OCI-LY7 (cell line): ENCODE measurements at regions not wholly inside any gene's neighbourhood (a gene's known extent, or its start where the extent isn't known, plus 50 kb on each side); places are given as distances from the start of the nearest gene placed in this dataset.

Experiments used
- BruUV-seq: library from RNA; stranded (reverse); fragments of 400-500 nt; replicated peaks from 2 replicates; lab custom pipeline; 2021; lab: Mats Ljungman, UMichigan
- CTCF ChIA-PET: fragments of 300-600 bp; sonication (Branson Sonifier 250); formaldehyde crosslinking; loops from one replicate; lab custom pipeline; 2022; ENCODE audit warnings: antibody characterized with exemption; ENCODE audit not compliant: unreplicated experiment; lab: Charles Lee
- POLR2A ChIA-PET: fragments of 300-600 bp; sonication (Branson Sonifier 250); formaldehyde crosslinking; loops from one replicate; lab custom pipeline; 2022; ENCODE audit warnings: antibody characterized with exemption; lab: Charles Lee
- DNase-seq: peaks from one replicate; pipeline ENCODE4 v3.0.0-alpha.2; 2015; ENCODE audit warnings: low spot score
- H2AFZ ChIP-seq: fragments of 200-600 bp; sonication (generic), shearing (Covaris generic); 2 replicates; pipeline ENCODE4 v1.6.1; 2014; ENCODE audit warnings: mild to moderate bottlenecking, antibody characterized with exemption, low read length, moderate library complexity
- H3K27ac ChIP-seq: fragments of 200-600 bp; sonication (generic); 2 replicates; pipeline ENCODE4 v1.5.1; 2014; ENCODE audit warnings: mixed run types, low read depth, mild to moderate bottlenecking, moderate library complexity, low read length, inconsistent platforms; ENCODE audit not compliant: poor library complexity, severe bottlenecking
- H3K36me3 ChIP-seq: fragments of 200-600 bp; sonication (generic); 2 replicates; pipeline ENCODE4 v1.6.1; 2014; ENCODE audit warnings: mild to moderate bottlenecking, antibody characterized with exemption, low read length, moderate library complexity, mixed read lengths; ENCODE audit not compliant: insufficient read depth
- H3K4me1 ChIP-seq: fragments of 200-600 bp; sonication (generic); 2 replicates; pipeline ENCODE4 v1.5.1; 2014; ENCODE audit warnings: mild to moderate bottlenecking, low read length; ENCODE audit not compliant: insufficient read depth, poor library complexity, severe bottlenecking
- H3K4me2 ChIP-seq: fragments of 200-600 bp; sonication (generic); 2 replicates; pipeline ENCODE4 v1.6.1; 2014; ENCODE audit warnings: mild to moderate bottlenecking, low read length
- H3K4me3 ChIP-seq: fragments of 200-600 bp; sonication (generic); 2 replicates; pipeline ENCODE4 v1.5.1; 2014; ENCODE audit warnings: mild to moderate bottlenecking, low read depth, low read length; ENCODE audit not compliant: poor library complexity, severe bottlenecking
- H3K79me2 ChIP-seq: fragments of 200-600 bp; sonication (generic); 2 replicates; pipeline ENCODE4 v1.6.1; 2016; ENCODE audit warnings: low read depth, mild to moderate bottlenecking, low read length, moderate library complexity, mixed read lengths; ENCODE audit not compliant: insufficient read depth
- H3K9me2 ChIP-seq: fragments of 200-600 bp; sonication (generic); 2 replicates; pipeline ENCODE4 v1.6.1; 2016; ENCODE audit warnings: mild to moderate bottlenecking, low read length, mixed read lengths; ENCODE audit not compliant: insufficient read depth
- H3K9me3 ChIP-seq: fragments of 200-600 bp; sonication (generic); 2 replicates; pipeline ENCODE4 v1.6.1; 2014; ENCODE audit warnings: mild to moderate bottlenecking, mixed run types, low read length, mixed read lengths
- H4K20me1 ChIP-seq: fragments of 200-600 bp; sonication (generic); 2 replicates; pipeline ENCODE4 v1.6.1; 2014; ENCODE audit warnings: mild to moderate bottlenecking, antibody characterized with exemption, low read length, moderate library complexity, mixed read lengths; ENCODE audit not compliant: insufficient read depth
- EZH2phosphoT487 ChIP-seq: fragments of 200-600 bp; sonication (generic); IDR thresholded peaks from 2 replicates; pipeline ENCODE4 v1.6.1; 2018; ENCODE audit warnings: low read depth, borderline replicate concordance, mild to moderate bottlenecking, mixed run types, antibody characterized with exemption, low read length, moderate library complexity, mixed read lengths
- intact Hi-C: fragments of 100-400 bp; cut with micrococcal nuclease; formaldehyde crosslinking; loops from one replicate; pipeline ENCODE4 v1.10.0; 2022; ENCODE audit not compliant: unreplicated experiment
- TF ChIP-seq, protein P1 (sequence below): fragments of 200-600 bp; sonication (generic); conservative IDR thresholded peaks from 2 replicates; pipeline ENCODE4 v1.5.1; 2014; ENCODE audit warnings: mild to moderate bottlenecking, antibody characterized with exemption, low read length, moderate library complexity, mixed read lengths

DNA sequence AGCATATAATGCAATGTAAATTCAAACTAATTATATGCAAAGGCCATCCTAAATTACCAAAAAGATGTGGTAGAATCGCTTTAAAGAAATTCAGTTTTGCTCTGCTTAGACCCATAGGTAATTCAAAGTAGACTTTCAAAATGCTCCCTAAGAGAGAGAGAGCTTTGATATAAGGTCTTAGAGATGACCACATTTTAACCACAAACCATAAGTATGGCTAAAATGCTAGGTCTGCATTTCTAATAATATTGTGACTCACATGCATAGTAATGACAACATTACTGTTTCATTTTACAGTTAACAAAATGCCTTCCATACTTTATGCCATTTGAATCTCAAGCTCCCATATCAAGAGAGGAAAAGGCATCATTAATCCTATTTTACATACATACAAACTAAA lies 144.5 kb downstream of the RAD51AP2 start:
- H3K9me2 ChIP-seq = no peaks in the 10 kb centered on the region
- H3K4me2 ChIP-seq = no peak overlapping the region
- POLR2A ChIA-PET = no interaction called here
- H3K27ac ChIP-seq = no peak overlapping the region
- H2AFZ ChIP-seq = no peak overlapping the region
- no peaks in the 10 kb centered on the region for H4K20me1 ChIP-seq
- TF ChIP-seq EZH2phosphoT487 = no peak
- TF ChIP-seq, protein P1, sequence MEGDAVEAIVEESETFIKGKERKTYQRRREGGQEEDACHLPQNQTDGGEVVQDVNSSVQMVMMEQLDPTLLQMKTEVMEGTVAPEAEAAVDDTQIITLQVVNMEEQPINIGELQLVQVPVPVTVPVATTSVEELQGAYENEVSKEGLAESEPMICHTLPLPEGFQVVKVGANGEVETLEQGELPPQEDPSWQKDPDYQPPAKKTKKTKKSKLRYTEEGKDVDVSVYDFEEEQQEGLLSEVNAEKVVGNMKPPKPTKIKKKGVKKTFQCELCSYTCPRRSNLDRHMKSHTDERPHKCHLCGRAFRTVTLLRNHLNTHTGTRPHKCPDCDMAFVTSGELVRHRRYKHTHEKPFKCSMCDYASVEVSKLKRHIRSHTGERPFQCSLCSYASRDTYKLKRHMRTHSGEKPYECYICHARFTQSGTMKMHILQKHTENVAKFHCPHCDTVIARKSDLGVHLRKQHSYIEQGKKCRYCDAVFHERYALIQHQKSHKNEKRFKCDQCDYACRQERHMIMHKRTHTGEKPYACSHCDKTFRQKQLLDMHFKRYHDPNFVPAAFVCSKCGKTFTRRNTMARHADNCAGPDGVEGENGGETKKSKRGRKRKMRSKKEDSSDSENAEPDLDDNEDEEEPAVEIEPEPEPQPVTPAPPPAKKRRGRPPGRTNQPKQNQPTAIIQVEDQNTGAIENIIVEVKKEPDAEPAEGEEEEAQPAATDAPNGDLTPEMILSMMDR = no peak
- H3K4me1 ChIP-seq = no peaks in the 10 kb centered on the region
- no peaks in the 10 kb centered on the region for H3K79me2 ChIP-seq
- BruUV-seq = no TSS peak
- CTCF ChIA-PET = no interaction called here
- H3K36me3 ChIP-seq = no peaks in the 10 kb centered on the region
- intact Hi-C loops = no loop called here
- H3K9me3 ChIP-seq = no peaks in the 10 kb centered on the region
- DNase-seq = no peak
- H3K4me3 ChIP-seq = no peak overlapping the region

DNA sequence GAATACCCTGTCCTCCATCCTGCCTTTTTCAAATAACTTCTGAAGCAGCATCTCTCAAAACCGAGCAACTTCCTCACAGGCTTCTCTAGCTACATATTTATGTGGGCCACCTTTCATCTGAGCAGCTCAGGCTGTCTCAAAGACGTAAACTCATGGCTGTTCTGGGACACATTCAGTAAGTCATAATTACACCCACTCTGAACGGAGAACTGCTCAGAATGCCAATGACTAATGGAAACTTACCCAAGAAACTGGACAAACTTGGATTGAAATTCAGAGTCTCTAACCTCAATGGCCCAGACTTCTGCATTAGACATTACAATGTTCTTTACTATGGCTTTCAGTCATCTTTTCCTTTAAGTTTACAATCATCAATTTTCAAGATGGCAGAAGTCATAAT lies 145.2 kb downstream of the RAD51AP2 start:
- CTCF ChIA-PET = no interaction called here
- DNase-seq = no peak
- Histone ChIP-seq H3K36me3 (no peaks in the 10 kb centered on the region), H3K9me3 (no peaks in the 10 kb centered on the region), H4K20me1 (no peaks in the 10 kb centered on the region), H3K4me3 (no peak overlapping the region), H3K4me2 (no peak overlapping the region), H2AFZ (no peak overlapping the region), H3K9me2 (no peaks in the 10 kb centered on the region), H3K27ac (no peak overlapping the region), H3K4me1 (no peaks in the 10 kb centered on the region), H3K79me2 (no peaks in the 10 kb centered on the region)
- intact Hi-C loops = no loop called here
- BruUV-seq = no TSS peak
- POLR2A ChIA-PET = no interaction called here
- TF ChIP-seq, protein P1 = no peak
- no peak for TF ChIP-seq EZH2phosphoT487

DNA sequence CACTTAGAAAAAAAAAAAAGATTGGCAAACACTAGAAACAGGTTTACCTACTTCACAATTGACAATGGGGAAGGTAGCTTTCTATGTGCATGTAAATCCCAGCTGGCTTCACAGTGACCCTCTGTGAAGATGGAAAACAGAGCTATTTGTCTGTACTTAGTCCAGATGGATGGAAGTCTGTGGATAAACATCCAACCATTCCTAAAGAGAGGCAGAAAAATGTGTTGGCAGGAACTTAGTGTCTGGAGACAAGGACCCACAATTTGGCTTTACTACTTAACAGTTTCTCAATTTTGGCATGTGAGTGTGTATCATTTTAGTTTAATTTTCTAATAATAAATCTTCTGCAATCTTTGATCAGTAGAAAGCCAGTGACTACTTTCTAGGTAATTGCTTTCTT lies 154.4 kb downstream of the RAD51AP2 start:
- Histone ChIP-seq H3K36me3 (no peaks in the 10 kb centered on the region), H3K79me2 (no peaks in the 10 kb centered on the region), H2AFZ (no peak overlapping the region), H3K9me3 (no peaks in the 10 kb centered on the region), H3K27ac (no peak overlapping the region), H4K20me1 (no peaks in the 10 kb centered on the region), H3K9me2 (no peaks in the 10 kb centered on the region), H3K4me1 (no peaks in the 10 kb centered on the region), H3K4me3 (no peak overlapping the region), H3K4me2 (no peak overlapping the region)
- intact Hi-C loops = no loop called here
- ChIA-PET POLR2A (no interaction called here), CTCF (no interaction called here)
- BruUV-seq = no TSS peak
- TF ChIP-seq, protein P1 = no peak
- TF ChIP-seq EZH2phosphoT487 = no peak
- DNase-seq = no peak
